Cerebellar nuclear complex (tissue), 1 donor: ENCODE measurements at regions not wholly inside any gene's neighbourhood (a gene's known extent, or its start where the extent isn't known, plus 50 kb on each side); places are given as distances from the start of the nearest gene placed in this dataset.
"Not testable (repeated sequence)": the region's sequence is repeated elsewhere in the genome, so short reads cannot be mapped to it uniquely, and the experiment has no call there.

Experiments used
- DNase-seq, 2 experiments: peaks; one replicate each; lab custom pipeline; 2025; lab: John Stamatoyannopoulos, UW

- no peak for DNase-seq
Observed at GRCh38 chr2:182477774-182478173, 50.9 kb upstream of the PDE1A start.

GRCh38 chr2:182481676-182482075 is 54.8 kb upstream of the PDE1A start:
- DNase-seq = no peak

GRCh38 chr2:182482511-182482910 is 55.7 kb upstream of the PDE1A start:
- DNase-seq = no peak

GRCh38 chr2:182496596-182496995 is 69.8 kb upstream of the PDE1A start:
- DNase-seq = peak in 1 of 2 experiments; percentile 13

- no peak for DNase-seq
Observed at GRCh38 chr2:182499706-182500470, 73.1 kb upstream of the PDE1A start.

GRCh38 chr2:182503886-182504285 is 77.0 kb upstream of the PDE1A start:
- no peak for DNase-seq

- DNase-seq = no peak
Observed at GRCh38 chr2:182504903-182505302, 78.1 kb upstream of the PDE1A start.

GRCh38 chr2:182506606-182507005 is 79.8 kb upstream of the PDE1A start:
- no peak for DNase-seq

- not testable (repeated sequence) for DNase-seq
Observed at GRCh38 chr2:182508583-182508982, 81.7 kb upstream of the PDE1A start.

GRCh38 chr2:182509216-182509615 is 82.4 kb upstream of the PDE1A start:
- DNase-seq = peak in 1 of 2 experiments; percentile 17

- DNase-seq = no peak
Observed at GRCh38 chr2:182521453-182522404, 94.9 kb upstream of the PDE1A start.

GRCh38 chr2:182522405-182522896 is 95.6 kb upstream of the PDE1A start:
- peak; percentile 48 to 62 for DNase-seq

- peak in 1 of 2 experiments; percentile 67 for DNase-seq
Observed at GRCh38 chr2:182522972-182523473, 96.2 kb upstream of the PDE1A start.

GRCh38 chr2:182530636-182531035 is 103.8 kb upstream of the PDE1A start:
- no peak for DNase-seq

GRCh38 chr2:182540252-182540651 is 113.4 kb upstream of the PDE1A start:
- no peak for DNase-seq

GRCh38 chr2:182541268-182541667 is 114.4 kb upstream of the PDE1A start:
- DNase-seq = no peak

- DNase-seq = no peak
Observed at GRCh38 chr2:182542501-182543258, 115.8 kb upstream of the PDE1A start.

GRCh38 chr2:182543741-182544525 is 117.1 kb upstream of the PDE1A start:
- DNase-seq = peak in 1 of 2 experiments; percentile 63

- DNase-seq = no peak
Observed at GRCh38 chr2:182545420-182546167, 118.8 kb upstream of the PDE1A start.
